ENCODE measurements at regions not wholly inside any gene's neighbourhood (a gene's known extent, or its start where the extent isn't known, plus 50 kb on each side); places are given as distances from the start of the nearest gene placed in this dataset.

DNA sequence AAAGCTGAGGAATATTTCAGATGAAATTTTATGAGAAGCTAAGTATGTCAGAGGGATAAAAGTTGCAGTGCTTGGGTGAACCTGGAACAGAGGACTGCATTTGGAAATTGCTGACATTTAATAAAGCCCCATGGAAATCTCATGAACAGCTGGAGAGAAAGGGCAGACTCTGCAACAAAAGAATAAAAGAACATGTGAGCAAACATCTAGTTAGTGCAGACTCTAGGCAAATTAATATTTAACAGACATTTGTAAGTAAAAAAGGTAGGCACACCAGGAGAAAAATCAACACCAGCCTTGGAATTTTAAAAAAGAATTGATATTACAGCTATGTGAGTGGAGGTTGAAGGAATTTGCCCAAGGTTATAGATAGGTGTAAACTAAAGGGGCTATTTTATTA is 114.6 kb upstream of the PUDP start:
- Histone ChIP-seq H3K9me3 (ENCODE audit: insufficient read depth, low read length) (no peaks in the 10 kb centered on the region), H3K4me3 (ENCODE audit: insufficient read length, low read depth) (no peak overlapping the region), H3K27me3 (ENCODE audit: insufficient read depth, insufficient read length) (no peaks in the 10 kb centered on the region), H3K4me1 (ENCODE audit: insufficient read depth, insufficient read length) (no peaks in the 10 kb centered on the region), H3K36me3 (ENCODE audit: insufficient read depth, insufficient read length, low read length) (no peaks in the 10 kb centered on the region), H3K9ac (ENCODE audit: insufficient read length, low read depth) (no peak overlapping the region)
- no peak for DNase-seq (ENCODE audit: low read depth, low spot score)
- no peak for TF ChIP-seq YY1 (IDR thresholded peaks at IDR 0.05; ENCODE audit: insufficient read depth, insufficient read length)
- TF ChIP-seq SUZ12 (IDR thresholded peaks at IDR 0.05; ENCODE audit: extremely low read depth, insufficient read depth, insufficient read length) = no peak
- no peak for TF ChIP-seq ZNF274 (IDR thresholded peaks at IDR 0.05; ENCODE audit: low read depth, low read length)

DNA sequence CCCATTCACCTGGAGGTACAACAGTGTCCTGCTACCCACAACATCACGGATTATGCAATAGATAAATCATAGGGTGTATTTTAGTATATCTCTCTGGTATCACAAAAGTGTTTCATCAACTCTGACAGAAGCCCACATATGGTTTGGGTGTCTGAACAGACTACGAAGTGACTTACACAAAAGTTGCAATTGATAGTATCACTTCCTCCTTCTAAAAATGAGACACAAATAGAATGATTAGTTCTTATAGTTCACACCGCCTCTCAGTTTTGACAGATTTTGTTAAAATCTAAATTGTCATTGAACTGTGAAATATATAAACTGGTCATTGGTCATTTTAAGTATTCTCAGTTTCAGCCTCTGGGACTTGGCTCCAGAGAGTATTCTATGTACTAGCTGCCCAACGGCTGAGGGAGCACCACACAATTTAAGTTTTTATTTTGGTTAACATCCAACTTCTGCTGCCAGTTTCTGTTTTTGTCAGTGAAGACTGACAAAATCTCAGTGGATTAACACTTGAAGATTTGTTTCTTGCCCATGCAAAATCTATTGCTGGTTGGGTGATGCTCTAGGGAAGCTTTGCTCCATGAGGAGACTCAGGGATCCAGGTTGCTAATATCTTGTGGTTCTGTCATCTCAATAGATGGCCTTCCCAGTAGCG is 113.8 kb upstream of the PUDP start:
- Histone ChIP-seq H3K9ac (ENCODE audit: insufficient read length, low read depth) (no peak overlapping the region), H3K4me1 (ENCODE audit: insufficient read depth, insufficient read length) (no peaks in the 10 kb centered on the region), H3K4me3 (ENCODE audit: insufficient read length, low read depth) (no peak overlapping the region), H3K27me3 (ENCODE audit: insufficient read depth, insufficient read length) (no peaks in the 10 kb centered on the region), H3K9me3 (ENCODE audit: insufficient read depth, low read length) (no peaks in the 10 kb centered on the region), H3K36me3 (ENCODE audit: insufficient read depth, insufficient read length, low read length) (no peaks in the 10 kb centered on the region)
- no peak for DNase-seq (ENCODE audit: low read depth, low spot score)
- TF ChIP-seq YY1 (IDR thresholded peaks at IDR 0.05; ENCODE audit: insufficient read depth, insufficient read length) = no peak
- TF ChIP-seq ZNF274 (IDR thresholded peaks at IDR 0.05; ENCODE audit: low read depth, low read length) = no peak
- TF ChIP-seq SUZ12 (IDR thresholded peaks at IDR 0.05; ENCODE audit: extremely low read depth, insufficient read depth, insufficient read length) = no peak

DNA sequence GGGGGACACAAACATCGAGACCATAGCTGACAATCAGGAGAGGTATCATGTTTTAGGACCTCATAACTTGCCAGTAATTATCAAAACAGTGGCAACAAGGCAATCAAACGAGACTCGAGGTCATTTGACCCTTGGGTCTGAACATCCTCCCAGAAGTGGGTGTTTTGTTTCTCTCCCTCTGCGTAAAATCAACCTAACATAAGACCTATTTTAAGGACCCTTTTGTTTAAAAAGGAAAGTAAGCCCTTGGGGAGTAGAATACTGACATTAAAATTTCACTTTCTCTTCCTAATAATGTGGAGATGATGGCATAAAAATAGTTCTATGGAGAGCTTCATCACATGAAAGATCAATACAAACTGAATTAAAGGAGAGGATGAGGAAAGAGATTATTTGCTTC is 106.2 kb upstream of the PUDP start:
- H3K4me1 ChIP-seq (ENCODE audit: insufficient read depth, insufficient read length) = no peaks in the 10 kb centered on the region
- TF ChIP-seq YY1 (IDR thresholded peaks at IDR 0.05; ENCODE audit: insufficient read depth, insufficient read length) (no peak), SUZ12 (IDR thresholded peaks at IDR 0.05; ENCODE audit: extremely low read depth, insufficient read depth, insufficient read length) (no peak), ZNF274 (IDR thresholded peaks at IDR 0.05; ENCODE audit: low read depth, low read length) (no peak)
- no peak overlapping the region for H3K9ac ChIP-seq (ENCODE audit: insufficient read length, low read depth)
- no peaks in the 10 kb centered on the region for H3K36me3 ChIP-seq (ENCODE audit: insufficient read depth, insufficient read length, low read length)
- no peak overlapping the region for H3K4me3 ChIP-seq (ENCODE audit: insufficient read length, low read depth)
- no peaks in the 10 kb centered on the region; the same call in 1 of the 2 replicates for H3K9me3 ChIP-seq (ENCODE audit: insufficient read depth, low read length)
- H3K27me3 ChIP-seq (ENCODE audit: insufficient read depth, insufficient read length) = no peaks in the 10 kb centered on the region
- no peak for DNase-seq (ENCODE audit: low read depth, low spot score)

DNA sequence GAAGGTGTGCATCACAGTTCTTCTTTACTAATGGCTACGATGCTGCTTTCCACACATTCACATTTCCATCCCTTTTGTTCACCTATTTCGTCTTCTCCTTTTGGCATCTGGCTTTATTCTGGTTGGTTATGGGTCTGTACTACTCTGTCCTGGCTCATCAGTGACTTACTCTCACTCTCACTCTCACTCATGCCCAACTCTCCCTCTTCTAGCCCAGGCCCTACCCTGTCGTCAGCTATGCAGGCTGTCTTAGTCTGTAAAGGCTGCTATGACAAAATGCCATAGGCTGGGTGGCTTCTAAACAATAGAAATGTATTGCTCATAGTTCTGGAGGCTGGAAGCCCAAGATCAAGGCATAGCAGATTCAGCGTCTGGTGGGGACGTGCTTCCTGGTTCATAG is 105.6 kb upstream of the PUDP start:
- no peaks in the 10 kb centered on the region; the same call in 1 of the 2 replicates for H3K9me3 ChIP-seq (ENCODE audit: insufficient read depth, low read length)
- no peak overlapping the region for H3K9ac ChIP-seq (ENCODE audit: insufficient read length, low read depth)
- TF ChIP-seq SUZ12 (IDR thresholded peaks at IDR 0.05; ENCODE audit: extremely low read depth, insufficient read depth, insufficient read length) (no peak), YY1 (IDR thresholded peaks at IDR 0.05; ENCODE audit: insufficient read depth, insufficient read length) (no peak), ZNF274 (IDR thresholded peaks at IDR 0.05; ENCODE audit: low read depth, low read length) (no peak)
- no peak overlapping the region for H3K4me3 ChIP-seq (ENCODE audit: insufficient read length, low read depth)
- no peaks in the 10 kb centered on the region for H3K27me3 ChIP-seq (ENCODE audit: insufficient read depth, insufficient read length)
- DNase-seq (ENCODE audit: low read depth, low spot score) = no peak
- no peaks in the 10 kb centered on the region for H3K4me1 ChIP-seq (ENCODE audit: insufficient read depth, insufficient read length)
- no peaks in the 10 kb centered on the region for H3K36me3 ChIP-seq (ENCODE audit: insufficient read depth, insufficient read length, low read length)

DNA sequence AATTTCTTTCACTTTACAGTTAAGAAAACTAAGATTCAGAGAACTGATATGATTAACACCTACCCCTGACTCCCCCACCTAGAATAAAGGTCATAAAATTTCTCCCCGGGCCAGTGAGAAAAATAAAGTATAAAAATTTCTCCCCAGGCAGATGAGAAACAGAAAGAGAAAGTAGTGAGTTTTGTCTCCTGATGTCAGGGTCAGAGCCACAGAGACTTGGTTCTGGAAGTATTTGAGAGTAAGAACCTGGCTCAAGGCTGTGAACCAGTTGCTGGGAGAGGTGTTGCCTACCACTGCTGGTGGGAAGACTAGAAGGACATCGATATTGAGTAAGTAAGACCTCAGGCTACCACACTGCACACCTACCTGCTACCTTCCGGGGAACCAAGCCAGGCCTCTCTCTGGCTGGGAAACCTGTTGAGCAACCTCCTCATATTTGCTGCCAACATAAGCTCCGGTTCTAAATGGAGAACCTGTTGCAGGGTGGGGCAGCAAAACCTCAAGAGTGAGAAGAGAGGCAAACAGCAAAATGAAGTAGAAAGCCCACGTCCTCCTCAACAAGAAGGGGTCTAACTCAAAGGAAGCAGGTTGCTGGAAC is 104.2 kb upstream of the PUDP start:
- TF ChIP-seq SUZ12 (IDR thresholded peaks at IDR 0.05; ENCODE audit: extremely low read depth, insufficient read depth, insufficient read length) (no peak), ZNF274 (IDR thresholded peaks at IDR 0.05; ENCODE audit: low read depth, low read length) (no peak), YY1 (IDR thresholded peaks at IDR 0.05; ENCODE audit: insufficient read depth, insufficient read length) (no peak)
- H3K4me3 ChIP-seq (ENCODE audit: insufficient read length, low read depth) = no peak overlapping the region
- no peaks in the 10 kb centered on the region for H3K36me3 ChIP-seq (ENCODE audit: insufficient read depth, insufficient read length, low read length)
- no peaks in the 10 kb centered on the region for H3K4me1 ChIP-seq (ENCODE audit: insufficient read depth, insufficient read length)
- H3K27me3 ChIP-seq (ENCODE audit: insufficient read depth, insufficient read length) = no peaks in the 10 kb centered on the region
- no peaks in the 10 kb centered on the region; the same call in 1 of the 2 replicates for H3K9me3 ChIP-seq (ENCODE audit: insufficient read depth, low read length)
- no peak for DNase-seq (ENCODE audit: low read depth, low spot score)
- H3K9ac ChIP-seq (ENCODE audit: insufficient read length, low read depth) = no peak overlapping the region

DNA sequence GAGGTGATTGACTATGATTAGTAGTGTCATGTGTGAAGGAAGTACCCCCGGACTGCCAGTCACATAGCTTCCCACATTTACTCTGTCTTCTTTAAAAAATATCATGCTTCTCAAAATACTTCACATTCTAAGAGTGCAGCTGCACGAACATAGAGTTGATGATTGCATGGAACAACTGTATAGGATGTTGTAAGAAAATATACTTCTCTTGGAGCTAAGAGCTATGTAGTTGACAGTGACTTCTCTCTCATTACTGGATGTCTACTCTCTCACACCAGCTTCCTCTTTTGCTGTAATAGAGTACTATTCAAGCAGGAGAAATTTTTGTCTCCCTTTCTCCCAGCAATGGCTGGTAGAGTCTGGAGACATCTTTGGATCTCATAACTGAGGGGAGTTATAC is 99.4 kb upstream of the PUDP start:
- H3K27me3 ChIP-seq (ENCODE audit: insufficient read depth, insufficient read length) = no peaks in the 10 kb centered on the region
- TF ChIP-seq ZNF274 (IDR thresholded peaks at IDR 0.05; ENCODE audit: low read depth, low read length) (no peak), SUZ12 (IDR thresholded peaks at IDR 0.05; ENCODE audit: extremely low read depth, insufficient read depth, insufficient read length) (no peak), YY1 (IDR thresholded peaks at IDR 0.05; ENCODE audit: insufficient read depth, insufficient read length) (no peak)
- H3K4me3 ChIP-seq (ENCODE audit: insufficient read length, low read depth) = no peak overlapping the region
- no peaks in the 10 kb centered on the region; the same call in 1 of the 2 replicates for H3K9me3 ChIP-seq (ENCODE audit: insufficient read depth, low read length)
- H3K36me3 ChIP-seq (ENCODE audit: insufficient read depth, insufficient read length, low read length) = no peaks in the 10 kb centered on the region
- H3K9ac ChIP-seq (ENCODE audit: insufficient read length, low read depth) = no peak overlapping the region
- H3K4me1 ChIP-seq (ENCODE audit: insufficient read depth, insufficient read length) = no peaks in the 10 kb centered on the region
- DNase-seq (ENCODE audit: low read depth, low spot score) = no peak

DNA sequence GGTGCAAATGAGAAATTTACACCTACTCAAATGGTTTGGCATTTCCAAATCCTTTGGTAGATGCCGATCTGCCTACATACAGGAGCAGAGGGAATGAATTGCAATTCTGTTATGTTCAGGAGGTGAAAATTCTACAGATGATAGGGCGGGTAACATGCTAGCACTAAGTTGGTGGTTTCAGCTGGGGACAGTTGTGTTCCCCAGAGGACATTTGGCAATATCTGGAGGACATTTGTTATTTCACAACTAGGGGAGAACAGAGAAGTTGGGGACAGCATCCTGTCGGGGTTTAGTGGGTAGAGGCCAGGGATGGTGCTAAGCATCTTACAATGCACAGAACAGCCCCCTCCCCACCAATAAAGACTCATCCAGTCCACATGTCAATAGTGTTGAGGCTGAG is 96.5 kb upstream of the PUDP start:
- no peaks in the 10 kb centered on the region for H3K27me3 ChIP-seq (ENCODE audit: insufficient read depth, insufficient read length)
- no peaks in the 10 kb centered on the region for H3K36me3 ChIP-seq (ENCODE audit: insufficient read depth, insufficient read length, low read length)
- no peak for TF ChIP-seq YY1 (IDR thresholded peaks at IDR 0.05; ENCODE audit: insufficient read depth, insufficient read length)
- TF ChIP-seq ZNF274 (IDR thresholded peaks at IDR 0.05; ENCODE audit: low read depth, low read length) = no peak
- no peak for TF ChIP-seq SUZ12 (IDR thresholded peaks at IDR 0.05; ENCODE audit: extremely low read depth, insufficient read depth, insufficient read length)
- H3K4me1 ChIP-seq (ENCODE audit: insufficient read depth, insufficient read length) = no peaks in the 10 kb centered on the region
- no peaks in the 10 kb centered on the region; the same call in 1 of the 2 replicates for H3K9me3 ChIP-seq (ENCODE audit: insufficient read depth, low read length)
- DNase-seq (ENCODE audit: low read depth, low spot score) = no peak
- H3K4me3 ChIP-seq (ENCODE audit: insufficient read length, low read depth) = no peak overlapping the region
- no peak overlapping the region for H3K9ac ChIP-seq (ENCODE audit: insufficient read length, low read depth)
